ENCODE measurements at regions not wholly inside any gene's neighbourhood (a gene's known extent, or its start where the extent isn't known, plus 50 kb on each side); places are given as distances from the start of the nearest gene placed in this dataset.

GRCh38 chr18:47397671-47398319 lies 146.3 kb upstream of the SKOR2 start:
- Histone ChIP-seq H3K27ac (no peak overlapping the region), H3K36me3 (no peaks in the 10 kb centered on the region), H3K4me3 (no peak overlapping the region), H3K27me3 (peaks cover 0 to 3% (median 0%) of the 10 kb centered on the region in 3 donors), H3K4me1 (no peaks in the 10 kb centered on the region), H3K9me3 (no peaks in the 10 kb centered on the region)
- TF ChIP-seq CTCF (IDR thresholded peaks at IDR 0.05 in 4 of 5, conservative IDR thresholded peaks at IDR 0.05 in 1 of 5) (no peak), POLR2A (IDR thresholded peaks at IDR 0.05) (no peak)
- intact Hi-C loops (cut with DNase I; ENCODE audit: low total_unique reads) (no loop called here), in situ Hi-C loops (cut with MboI; ENCODE audit: low sequenced_read_pairs in 4 of 4) (no loop called here)
- ATAC-seq (no peak), DNase-seq (no peak)

- Histone ChIP-seq H3K4me1 (peaks cover 0 to 8% of the 10 kb centered on the region in 2 donors), H3K27ac (no peak overlapping the region), H3K9me3 (no peaks in the 10 kb centered on the region), H3K27me3 (no peaks in the 10 kb centered on the region), H3K4me3 (no peak overlapping the region), H3K36me3 (no peaks in the 10 kb centered on the region)
- in situ Hi-C loops (cut with MboI; ENCODE audit: low sequenced_read_pairs in 4 of 4), result no loop called here
- TF ChIP-seq CTCF (IDR thresholded peaks at IDR 0.05 in 4 of 5, conservative IDR thresholded peaks at IDR 0.05 in 1 of 5) (no peak), POLR2A (IDR thresholded peaks at IDR 0.05) (no peak)
- DNase-seq (no peak), ATAC-seq (no peak)
- intact Hi-C loops (cut with DNase I; ENCODE audit: low total_unique reads), result no loop called here
Observed at GRCh38 chr18:47391665-47392064, 140.2 kb upstream of the SKOR2 start.

DNA sequence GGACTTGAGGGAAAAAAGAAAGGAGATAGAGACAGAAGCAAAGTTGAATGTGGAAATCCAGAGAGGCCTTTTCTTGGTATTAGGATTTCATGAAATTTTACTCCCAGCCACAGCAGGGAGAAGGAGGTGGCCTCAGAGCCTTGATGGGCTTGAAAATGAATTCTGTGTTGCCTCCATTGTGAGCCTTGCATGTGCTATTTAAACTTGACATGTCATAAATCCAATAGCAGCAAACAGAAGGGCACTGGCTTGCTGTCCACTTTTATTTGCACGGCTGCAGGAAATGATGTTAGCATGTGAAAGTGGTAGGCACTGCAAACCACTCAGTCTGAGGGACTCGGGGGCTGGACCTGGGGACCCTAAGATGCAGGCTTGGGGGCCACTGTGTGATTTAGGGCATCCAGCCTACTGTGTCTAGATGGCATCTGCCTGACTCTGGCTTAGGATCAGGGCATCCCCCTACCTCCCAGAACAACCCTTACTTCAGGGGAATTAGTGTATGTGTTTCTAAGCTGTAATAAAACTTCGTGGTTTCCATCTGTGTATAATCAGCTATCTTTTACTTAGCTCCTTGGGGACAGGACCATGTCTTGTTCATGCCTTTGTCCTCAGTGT lies 139.1 kb upstream of the SKOR2 start:
- Histone ChIP-seq H3K27me3 (no peaks in the 10 kb centered on the region), H3K36me3 (no peaks in the 10 kb centered on the region), H3K27ac (no peak overlapping the region), H3K9me3 (no peaks in the 10 kb centered on the region), H3K4me3 (no peak overlapping the region), H3K4me1 (peaks cover 0 to 8% of the 10 kb centered on the region in 2 donors)
- in situ Hi-C loops (cut with MboI; ENCODE audit: low sequenced_read_pairs in 4 of 4) (no loop called here), intact Hi-C loops (cut with DNase I; ENCODE audit: low total_unique reads) (no loop called here)
- no peak for TF ChIP-seq CTCF (IDR thresholded peaks at IDR 0.05 in 4 of 5, conservative IDR thresholded peaks at IDR 0.05 in 1 of 5)
- TF ChIP-seq POLR2A (IDR thresholded peaks at IDR 0.05), result no peak
- ATAC-seq, result no peak
- no peak for DNase-seq

DNA sequence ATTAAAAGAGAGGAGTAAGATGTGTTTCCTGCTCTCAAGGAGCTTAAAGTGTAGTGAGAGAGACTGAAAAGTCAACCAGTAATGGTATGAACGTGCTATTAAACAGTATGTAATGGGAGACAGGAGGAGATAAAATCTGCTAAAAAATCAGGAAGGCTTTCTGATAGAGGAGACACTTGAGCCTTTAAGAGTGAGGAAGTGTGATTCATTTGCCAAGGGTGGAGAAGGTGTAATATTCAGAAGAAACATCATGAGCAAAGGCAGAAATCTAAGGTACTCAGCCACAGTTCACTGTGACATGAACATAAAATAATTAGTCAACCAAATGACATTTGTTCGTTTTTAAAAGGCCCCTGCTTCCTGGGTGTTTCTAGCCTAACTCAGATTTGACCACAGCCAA lies 137.8 kb upstream of the SKOR2 start:
- Histone ChIP-seq H3K9me3 (no peaks in the 10 kb centered on the region), H3K4me1 (peaks cover 0 to 8% of the 10 kb centered on the region in 2 donors), H3K27ac (no peak overlapping the region), H3K27me3 (no peaks in the 10 kb centered on the region), H3K4me3 (no peak overlapping the region), H3K36me3 (no peaks in the 10 kb centered on the region)
- no peak for DNase-seq
- in situ Hi-C loops (cut with MboI; ENCODE audit: low sequenced_read_pairs in 4 of 4), result no loop called here
- ATAC-seq, result no peak
- intact Hi-C loops (cut with DNase I; ENCODE audit: low total_unique reads), result no loop called here
- TF ChIP-seq CTCF (IDR thresholded peaks at IDR 0.05 in 4 of 5, conservative IDR thresholded peaks at IDR 0.05 in 1 of 5) (no peak), POLR2A (IDR thresholded peaks at IDR 0.05) (no peak)

All from gastrocnemius medialis (tissue), 4 donors.